GM11168 (cell line): ENCODE measurements at regions not wholly inside any gene's neighbourhood (a gene's known extent, or its start where the extent isn't known, plus 50 kb on each side); places are given as distances from the start of the nearest gene placed in this dataset.

Source experiments
- in situ Hi-C: fragments of 300-500 bp; cut with MboI; formaldehyde crosslinking; loops from one replicate; pipeline ENCODE4 v1.12.0; 2022; ENCODE audit warnings: low sequenced_read_pairs; ENCODE audit not compliant: unreplicated experiment

GRCh38 chr9:78821126-78821822 lies 524.3 kb downstream of the PSAT1 start:
- in situ Hi-C loops, result no loop called here

GRCh38 chr9:78826527-78826926 lies 529.6 kb downstream of the PSAT1 start:
- in situ Hi-C loops, result no loop called here

GRCh38 chr9:78828521-78828920 lies 531.6 kb downstream of the PSAT1 start:
- in situ Hi-C loops, result no loop called here

GRCh38 chr9:78830301-78830700 lies 533.4 kb downstream of the PSAT1 start:
- in situ Hi-C loops, result no loop called here

- in situ Hi-C loops, result no loop called here
These were observed 534.8 kb downstream of the PSAT1 start for GRCh38 chr9:78831726-78832125.

GRCh38 chr9:78835928-78836450 lies 539.1 kb downstream of the PSAT1 start:
- in situ Hi-C loops, result no loop called here

- in situ Hi-C loops, result no loop called here
These were observed 542.3 kb downstream of the PSAT1 start for GRCh38 chr9:78839252-78839651.

- in situ Hi-C loops, result no loop called here
These were observed 551.1 kb downstream of the PSAT1 start for GRCh38 chr9:78848061-78848460.

- in situ Hi-C loops, result no loop called here
These were observed 559.2 kb downstream of the PSAT1 start for GRCh38 chr9:78856144-78856543.

GRCh38 chr9:78856781-78857180 lies 559.9 kb downstream of the PSAT1 start:
- in situ Hi-C loops, result no loop called here

GRCh38 chr9:78857373-78858225 lies 560.7 kb downstream of the PSAT1 start:
- in situ Hi-C loops, result no loop called here

GRCh38 chr9:78858266-78858665 lies 561.3 kb downstream of the PSAT1 start:
- in situ Hi-C loops, result no loop called here

- in situ Hi-C loops, result no loop called here
These were observed 564.0 kb downstream of the PSAT1 start for GRCh38 chr9:78860801-78861475.

GRCh38 chr9:78863531-78863930 lies 566.6 kb downstream of the PSAT1 start:
- in situ Hi-C loops, result no loop called here

- in situ Hi-C loops, result no loop called here
These were observed 568.8 kb downstream of the PSAT1 start for GRCh38 chr9:78865737-78866136.

- in situ Hi-C loops, result no loop called here
These were observed 569.5 kb downstream of the PSAT1 start for GRCh38 chr9:78866207-78867132.

- in situ Hi-C loops, result no loop called here
These were observed 574.1 kb downstream of the PSAT1 start for GRCh38 chr9:78871086-78871451.

GRCh38 chr9:78871452-78872331 lies 574.8 kb downstream of the PSAT1 start:
- in situ Hi-C loops, result no loop called here

GRCh38 chr9:78874061-78874460 lies 577.1 kb downstream of the PSAT1 start:
- in situ Hi-C loops, result no loop called here
